ENCODE measurements at regions not wholly inside any gene's neighbourhood (a gene's known extent, or its start where the extent isn't known, plus 50 kb on each side); places are given as distances from the start of the nearest gene placed in this dataset.

- Histone ChIP-seq H3K27ac (ENCODE audit: low read depth, low read length) (no peak overlapping the region), H3K4me1 (ENCODE audit: control insufficient read depth, insufficient read depth, low read length) (peaks cover 8% of the 10 kb centered on the region), H3K9me3 (ENCODE audit: control insufficient read depth, low read length) (no peaks in the 10 kb centered on the region), H3K4me3 (ENCODE audit: low read length) (no peak overlapping the region), H3K9ac (ENCODE audit: extremely low read depth, low read length, poor library complexity, severe bottlenecking) (no peak overlapping the region), H3K36me3 (ENCODE audit: control insufficient read depth, insufficient read depth, low read length) (no peaks in the 10 kb centered on the region), H3K27me3 (ENCODE audit: control insufficient read depth, insufficient read depth, low read length, poor library complexity, severe bottlenecking) (no peaks in the 10 kb centered on the region)
- Mint-ChIP-seq H3K27me3 (ENCODE audit: insufficient read depth) (no peaks in the 10 kb centered on the region), H3K9me3 (no peaks in the 10 kb centered on the region), H3K4me1 (peaks cover 13% of the 10 kb centered on the region), H3K4me3 (no peak overlapping the region), H3K27ac (no peak overlapping the region), H3K36me3 (ENCODE audit: low read depth) (no peaks in the 10 kb centered on the region)
- DNase-seq = no peak
- no peak for TF ChIP-seq CTCF (conservative IDR thresholded peaks at IDR 0.05)
- WGBS, 2 experiments (ENCODE audit: insufficient coverage in 1 of 2, insufficient read length in 1 of 2) = 100% methylated on average over 1 of the region's 1 CpG; no CpG with 5 or more reads in 1 of the 2 experiments
Observed at GRCh38 chr13:100933841-100934240, 259.2 kb upstream of the TMTC4 start.

DNA sequence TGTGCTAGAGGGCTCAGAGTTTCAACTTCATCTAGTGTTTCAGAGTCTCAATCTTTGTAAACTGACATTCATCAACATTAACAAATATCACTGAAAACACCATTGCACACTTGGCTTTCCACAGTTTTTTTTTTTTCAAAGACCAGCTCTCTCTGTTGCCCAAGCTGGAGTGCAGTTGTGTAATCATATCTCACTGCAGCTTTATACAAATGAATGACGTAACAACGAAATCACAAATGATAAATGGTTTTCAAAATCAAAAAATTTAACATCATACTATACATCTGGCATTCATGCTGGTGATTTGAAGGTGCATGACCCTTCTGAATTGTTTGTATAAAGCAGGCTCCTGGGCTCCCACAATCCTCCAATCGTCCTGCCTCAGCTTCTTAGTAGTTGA, 248.0 kb upstream of the TMTC4 start:
- 88% methylated on average over 3 of the region's 3 CpGs; no CpG with 5 or more reads in 1 of the 2 experiments for WGBS, 2 experiments (ENCODE audit: insufficient coverage in 1 of 2, insufficient read length in 1 of 2)
- Histone ChIP-seq H3K36me3 (ENCODE audit: control insufficient read depth, insufficient read depth, low read length) (no peaks in the 10 kb centered on the region), H3K27me3 (ENCODE audit: control insufficient read depth, insufficient read depth, low read length, poor library complexity, severe bottlenecking) (no peaks in the 10 kb centered on the region), H3K9me3 (ENCODE audit: control insufficient read depth, low read length) (peaks cover 4% of the 10 kb centered on the region), H3K4me1 (ENCODE audit: control insufficient read depth, insufficient read depth, low read length) (no peaks in the 10 kb centered on the region), H3K27ac (ENCODE audit: low read depth, low read length) (no peak overlapping the region), H3K4me3 (ENCODE audit: low read length) (no peak overlapping the region), H3K9ac (ENCODE audit: extremely low read depth, low read length, poor library complexity, severe bottlenecking) (no peak overlapping the region)
- TF ChIP-seq CTCF (conservative IDR thresholded peaks at IDR 0.05) = no peak
- Mint-ChIP-seq H3K27ac (no peak overlapping the region), H3K9me3 (no peaks in the 10 kb centered on the region), H3K36me3 (ENCODE audit: low read depth) (no peaks in the 10 kb centered on the region), H3K27me3 (ENCODE audit: insufficient read depth) (no peaks in the 10 kb centered on the region), H3K4me3 (no peak overlapping the region), H3K4me1 (no peaks in the 10 kb centered on the region)
- DNase-seq = no peak

DNA sequence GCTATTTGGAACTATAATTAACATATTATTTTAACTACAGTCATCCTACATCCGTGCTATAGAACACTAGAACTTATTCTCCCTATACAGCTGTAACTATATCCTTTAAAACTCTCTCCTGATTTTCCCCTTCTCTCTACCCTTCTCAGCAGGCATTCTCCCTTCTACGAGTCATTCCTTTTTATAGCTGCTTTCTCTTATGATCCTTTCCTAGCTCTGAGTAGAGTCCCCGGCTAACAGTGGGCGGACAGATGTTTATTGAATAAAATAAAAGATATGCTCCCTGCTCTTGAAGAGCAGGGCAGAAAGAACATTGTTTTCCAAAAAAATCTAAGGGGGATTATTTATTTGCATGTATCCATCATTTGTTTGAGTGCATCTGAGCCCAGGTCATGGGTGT, 246.5 kb upstream of the TMTC4 start:
- Mint-ChIP-seq H3K27ac (no peak overlapping the region), H3K9me3 (no peaks in the 10 kb centered on the region), H3K27me3 (ENCODE audit: insufficient read depth) (no peaks in the 10 kb centered on the region), H3K36me3 (ENCODE audit: low read depth) (no peaks in the 10 kb centered on the region), H3K4me3 (no peak overlapping the region), H3K4me1 (no peaks in the 10 kb centered on the region)
- no peak overlapping the region for H3K9ac ChIP-seq (ENCODE audit: extremely low read depth, low read length, poor library complexity, severe bottlenecking)
- TF ChIP-seq CTCF (conservative IDR thresholded peaks at IDR 0.05) = no peak
- no peak overlapping the region for H3K27ac ChIP-seq (ENCODE audit: low read depth, low read length)
- WGBS, 2 experiments (ENCODE audit: insufficient coverage in 1 of 2, insufficient read length in 1 of 2) = 86 to 95% methylated on average over 2 to 4 of the region's 4 CpGs
- DNase-seq = no peak
- H3K36me3 ChIP-seq (ENCODE audit: control insufficient read depth, insufficient read depth, low read length) = no peaks in the 10 kb centered on the region
- H3K4me3 ChIP-seq (ENCODE audit: low read length) = no peak overlapping the region
- H3K4me1 ChIP-seq (ENCODE audit: control insufficient read depth, insufficient read depth, low read length) = no peaks in the 10 kb centered on the region
- no peaks in the 10 kb centered on the region for H3K27me3 ChIP-seq (ENCODE audit: control insufficient read depth, insufficient read depth, low read length, poor library complexity, severe bottlenecking)
- peaks cover 7% of the 10 kb centered on the region for H3K9me3 ChIP-seq (ENCODE audit: control insufficient read depth, low read length)
